Kidney epithelial cell (primary cell): ENCODE measurements at regions not wholly inside any gene's neighbourhood (a gene's known extent, or its start where the extent isn't known, plus 50 kb on each side); places are given as distances from the start of the nearest gene placed in this dataset.

Experiments used
- DNase-seq: peaks from one replicate; pipeline ENCODE4 v3.0.0-alpha.2; 2010; ENCODE audit warnings: low read depth
- H3K27me3 ChIP-seq: 2 replicates; pipeline ENCODE4 v1.6.0; 2011; ENCODE audit warnings: low read length; ENCODE audit not compliant: control insufficient read depth, insufficient read depth
- H3K36me3 ChIP-seq: 2 replicates; pipeline ENCODE4 v1.5.1; 2011; ENCODE audit warnings: low read length; ENCODE audit not compliant: control insufficient read depth, insufficient read depth
- H3K4me3 ChIP-seq: 2 replicates; pipeline ENCODE4 v1.5.1; 2011; ENCODE audit warnings: low read depth, mild to moderate bottlenecking, control low read depth, low read length
- TF ChIP-seq, protein P1 (sequence below): IDR thresholded peaks from 2 replicates; pipeline ENCODE4 v1.5.1; 2011; ENCODE audit warnings: mild to moderate bottlenecking, moderate library complexity, low read length, control low read depth, inconsistent platforms; ENCODE audit not compliant: insufficient read depth, poor library complexity, severe bottlenecking

- TF ChIP-seq, protein P1, sequence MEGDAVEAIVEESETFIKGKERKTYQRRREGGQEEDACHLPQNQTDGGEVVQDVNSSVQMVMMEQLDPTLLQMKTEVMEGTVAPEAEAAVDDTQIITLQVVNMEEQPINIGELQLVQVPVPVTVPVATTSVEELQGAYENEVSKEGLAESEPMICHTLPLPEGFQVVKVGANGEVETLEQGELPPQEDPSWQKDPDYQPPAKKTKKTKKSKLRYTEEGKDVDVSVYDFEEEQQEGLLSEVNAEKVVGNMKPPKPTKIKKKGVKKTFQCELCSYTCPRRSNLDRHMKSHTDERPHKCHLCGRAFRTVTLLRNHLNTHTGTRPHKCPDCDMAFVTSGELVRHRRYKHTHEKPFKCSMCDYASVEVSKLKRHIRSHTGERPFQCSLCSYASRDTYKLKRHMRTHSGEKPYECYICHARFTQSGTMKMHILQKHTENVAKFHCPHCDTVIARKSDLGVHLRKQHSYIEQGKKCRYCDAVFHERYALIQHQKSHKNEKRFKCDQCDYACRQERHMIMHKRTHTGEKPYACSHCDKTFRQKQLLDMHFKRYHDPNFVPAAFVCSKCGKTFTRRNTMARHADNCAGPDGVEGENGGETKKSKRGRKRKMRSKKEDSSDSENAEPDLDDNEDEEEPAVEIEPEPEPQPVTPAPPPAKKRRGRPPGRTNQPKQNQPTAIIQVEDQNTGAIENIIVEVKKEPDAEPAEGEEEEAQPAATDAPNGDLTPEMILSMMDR: no peak
- H3K27me3 ChIP-seq: no peaks in the 10 kb centered on the region
- no peaks in the 10 kb centered on the region for H3K36me3 ChIP-seq
- no peak overlapping the region for H3K4me3 ChIP-seq
- no peak for DNase-seq
Measured at GRCh38 chr12:83321971-83322370, 635.3 kb downstream of the TMTC2 start.

- no peak for DNase-seq
- no peak overlapping the region for H3K4me3 ChIP-seq
- no peaks in the 10 kb centered on the region for H3K36me3 ChIP-seq
- no peaks in the 10 kb centered on the region for H3K27me3 ChIP-seq
- TF ChIP-seq, protein P1: no peak
Measured at GRCh38 chr12:83320350-83320749, 633.6 kb downstream of the TMTC2 start.

DNA sequence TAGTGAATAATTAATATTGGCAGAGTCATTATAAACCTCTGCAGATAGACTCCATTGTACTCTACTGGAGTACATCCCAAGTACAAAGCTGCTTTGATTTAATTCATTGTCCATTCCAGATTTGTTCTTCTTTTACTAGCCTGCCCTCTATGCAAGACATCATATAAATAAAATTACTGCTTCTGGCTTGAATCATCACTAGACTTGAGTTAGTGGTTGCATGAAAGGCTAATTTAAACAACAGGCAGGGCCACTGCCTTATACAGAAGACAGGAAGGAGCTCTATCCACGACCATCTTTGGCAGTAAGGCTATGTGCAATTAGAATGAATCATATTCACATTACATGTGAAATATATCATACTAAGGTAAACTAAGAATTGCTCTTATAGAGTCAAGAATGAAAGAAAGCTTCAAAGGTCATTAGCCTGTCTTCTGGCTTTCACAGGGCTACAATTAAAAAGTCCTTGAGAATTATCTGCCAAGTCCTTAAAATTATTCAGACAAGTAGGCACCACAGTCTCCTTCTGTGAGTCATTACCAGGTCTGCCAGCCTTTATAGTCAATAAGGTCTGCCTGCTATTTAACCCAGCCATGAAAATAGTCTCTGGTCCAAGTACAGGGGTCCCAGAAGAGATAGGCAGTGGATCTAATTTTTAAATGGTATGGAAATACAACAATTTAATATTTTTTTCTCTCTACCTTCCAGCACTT is 631.8 kb downstream of the TMTC2 start:
- Histone ChIP-seq H3K27me3 (no peaks in the 10 kb centered on the region), H3K36me3 (no peaks in the 10 kb centered on the region), H3K4me3 (no peak overlapping the region)
- no peak for DNase-seq
- TF ChIP-seq, protein P1: no peak

- Histone ChIP-seq H3K4me3 (no peak overlapping the region), H3K27me3 (no peaks in the 10 kb centered on the region), H3K36me3 (no peaks in the 10 kb centered on the region)
- TF ChIP-seq, protein P1: no peak
- no peak for DNase-seq
Measured at GRCh38 chr12:83317595-83317994, 630.9 kb downstream of the TMTC2 start.

- TF ChIP-seq, protein P1: no peak
- H3K27me3 ChIP-seq: no peaks in the 10 kb centered on the region
- no peak overlapping the region for H3K4me3 ChIP-seq
- no peak for DNase-seq
- no peaks in the 10 kb centered on the region for H3K36me3 ChIP-seq
Measured at GRCh38 chr12:83313827-83314226, 627.1 kb downstream of the TMTC2 start.

DNA sequence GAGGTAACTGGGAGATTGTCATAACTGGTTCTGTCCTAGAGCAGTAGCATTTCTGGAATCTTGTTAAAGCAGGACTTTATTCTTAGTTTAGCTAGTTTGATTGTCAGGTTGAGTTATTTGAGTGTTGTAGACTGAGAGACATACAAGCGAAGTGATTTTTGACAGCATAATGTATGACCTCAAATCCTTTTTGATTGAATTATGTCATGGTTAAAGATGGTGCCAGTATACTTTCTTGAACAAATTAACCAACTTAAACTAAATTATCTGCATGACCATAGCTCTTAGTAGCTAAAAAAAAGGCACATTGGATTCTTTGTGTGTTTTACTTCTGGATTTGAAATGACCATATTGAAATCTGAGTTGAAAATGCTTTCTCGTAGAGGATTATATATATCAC is 626.6 kb downstream of the TMTC2 start:
- no peak for DNase-seq
- Histone ChIP-seq H3K4me3 (no peak overlapping the region), H3K27me3 (no peaks in the 10 kb centered on the region), H3K36me3 (no peaks in the 10 kb centered on the region)
- TF ChIP-seq, protein P1: no peak
